GM06990 (cell line): ENCODE measurements at regions not wholly inside any gene's neighbourhood (a gene's known extent, or its start where the extent isn't known, plus 50 kb on each side); places are given as distances from the start of the nearest gene placed in this dataset.

ENCODE experiments used
- DNase-seq: peaks from one replicate; pipeline ENCODE4 v3.0.0-alpha.2; 2011; ENCODE audit not compliant: insufficient read length; ENCODE audit errors: extremely low read depth
- H3K27me3 ChIP-seq: replicated peaks from 2 replicates; pipeline ENCODE4 v1.6.0; 2011; ENCODE audit warnings: low read length; ENCODE audit not compliant: control insufficient read depth, insufficient read depth
- H3K36me3 ChIP-seq: 2 replicates; pipeline ENCODE4 v1.5.1; 2011; ENCODE audit warnings: low read length; ENCODE audit not compliant: control insufficient read depth, insufficient read depth
- H3K4me3 ChIP-seq: replicated peaks from 2 replicates; pipeline ENCODE4 v1.5.1; 2011; ENCODE audit warnings: low read depth, mild to moderate bottlenecking, control low read depth, low read length
- TF ChIP-seq, protein P1 (sequence below): IDR thresholded peaks from 2 replicates; pipeline ENCODE4 v1.5.1; 2011; ENCODE audit warnings: low read length, control low read depth, mild to moderate bottlenecking, inconsistent platforms; ENCODE audit not compliant: insufficient read depth, poor library complexity, severe bottlenecking

DNA sequence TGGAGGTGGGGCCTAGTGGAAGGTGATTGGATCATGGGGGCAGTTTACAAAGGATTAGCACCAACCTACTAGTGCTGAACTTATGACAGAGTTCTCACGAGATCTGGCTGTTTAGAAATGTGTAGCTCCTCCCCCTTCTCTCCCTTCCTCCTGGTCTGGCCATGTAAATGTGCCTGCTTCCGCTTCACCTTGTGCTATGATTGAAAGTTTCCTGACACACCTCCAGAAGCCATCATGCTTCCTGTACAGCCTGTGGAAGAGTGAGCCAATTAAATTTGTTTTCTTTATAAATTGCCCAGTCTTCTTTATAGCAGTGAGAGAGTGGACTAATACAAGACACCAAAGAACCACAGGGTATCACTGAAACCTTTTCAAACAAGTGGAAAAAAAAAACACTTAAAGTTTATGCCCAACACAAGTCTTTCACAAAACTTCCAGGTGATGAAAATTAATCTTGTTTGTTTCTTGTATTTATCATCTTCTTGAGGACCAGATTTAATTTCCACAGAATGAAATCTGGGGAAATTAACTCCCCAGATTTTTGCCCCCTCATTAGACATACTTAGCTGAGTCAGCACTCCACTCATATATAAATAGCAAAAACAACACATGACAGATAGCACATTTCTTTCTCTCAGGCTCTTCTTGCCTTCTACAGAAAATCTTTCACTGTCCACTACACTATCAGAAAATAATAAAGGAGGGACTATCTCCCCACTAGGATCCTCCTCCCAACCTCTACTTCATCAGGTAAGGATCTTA, 847.2 kb downstream of the TUSC7 start:
- TF ChIP-seq, protein P1, sequence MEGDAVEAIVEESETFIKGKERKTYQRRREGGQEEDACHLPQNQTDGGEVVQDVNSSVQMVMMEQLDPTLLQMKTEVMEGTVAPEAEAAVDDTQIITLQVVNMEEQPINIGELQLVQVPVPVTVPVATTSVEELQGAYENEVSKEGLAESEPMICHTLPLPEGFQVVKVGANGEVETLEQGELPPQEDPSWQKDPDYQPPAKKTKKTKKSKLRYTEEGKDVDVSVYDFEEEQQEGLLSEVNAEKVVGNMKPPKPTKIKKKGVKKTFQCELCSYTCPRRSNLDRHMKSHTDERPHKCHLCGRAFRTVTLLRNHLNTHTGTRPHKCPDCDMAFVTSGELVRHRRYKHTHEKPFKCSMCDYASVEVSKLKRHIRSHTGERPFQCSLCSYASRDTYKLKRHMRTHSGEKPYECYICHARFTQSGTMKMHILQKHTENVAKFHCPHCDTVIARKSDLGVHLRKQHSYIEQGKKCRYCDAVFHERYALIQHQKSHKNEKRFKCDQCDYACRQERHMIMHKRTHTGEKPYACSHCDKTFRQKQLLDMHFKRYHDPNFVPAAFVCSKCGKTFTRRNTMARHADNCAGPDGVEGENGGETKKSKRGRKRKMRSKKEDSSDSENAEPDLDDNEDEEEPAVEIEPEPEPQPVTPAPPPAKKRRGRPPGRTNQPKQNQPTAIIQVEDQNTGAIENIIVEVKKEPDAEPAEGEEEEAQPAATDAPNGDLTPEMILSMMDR: no peak
- H3K27me3 ChIP-seq: no peaks in the 10 kb centered on the region
- no peak overlapping the region for H3K4me3 ChIP-seq
- no peak for DNase-seq
- no peaks in the 10 kb centered on the region for H3K36me3 ChIP-seq

DNA sequence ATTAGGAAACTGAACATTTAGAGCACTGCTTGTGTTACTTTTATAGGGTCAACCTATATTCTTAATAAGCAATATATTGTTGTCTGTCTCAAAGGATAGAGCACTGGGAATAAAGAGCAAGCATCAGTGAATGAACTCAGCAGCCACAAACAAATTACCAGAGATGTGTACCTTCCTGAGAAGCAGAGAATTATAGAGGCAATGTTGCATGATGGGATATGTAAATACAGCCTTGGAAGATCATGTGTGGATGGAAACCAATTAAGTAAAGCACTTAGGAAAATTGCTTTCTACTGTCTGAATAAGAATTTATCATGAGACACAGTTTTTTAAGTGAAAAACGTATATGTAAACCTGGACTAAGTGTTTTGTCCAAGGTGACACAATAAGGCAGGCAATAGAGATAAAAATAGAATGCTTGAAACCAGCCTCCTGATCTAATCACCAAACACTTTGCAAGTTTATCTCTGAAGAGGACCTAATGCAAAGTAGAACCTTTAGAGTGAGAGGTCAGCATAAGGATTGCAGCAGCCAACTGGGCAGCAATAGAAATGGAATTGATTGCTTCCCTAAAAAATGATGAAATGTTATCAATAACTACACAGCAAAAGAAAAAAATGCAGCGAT, 848.0 kb downstream of the TUSC7 start:
- no peak overlapping the region for H3K4me3 ChIP-seq
- no peak for DNase-seq
- TF ChIP-seq, protein P1: no peak
- H3K36me3 ChIP-seq: no peaks in the 10 kb centered on the region
- no peaks in the 10 kb centered on the region for H3K27me3 ChIP-seq

DNA sequence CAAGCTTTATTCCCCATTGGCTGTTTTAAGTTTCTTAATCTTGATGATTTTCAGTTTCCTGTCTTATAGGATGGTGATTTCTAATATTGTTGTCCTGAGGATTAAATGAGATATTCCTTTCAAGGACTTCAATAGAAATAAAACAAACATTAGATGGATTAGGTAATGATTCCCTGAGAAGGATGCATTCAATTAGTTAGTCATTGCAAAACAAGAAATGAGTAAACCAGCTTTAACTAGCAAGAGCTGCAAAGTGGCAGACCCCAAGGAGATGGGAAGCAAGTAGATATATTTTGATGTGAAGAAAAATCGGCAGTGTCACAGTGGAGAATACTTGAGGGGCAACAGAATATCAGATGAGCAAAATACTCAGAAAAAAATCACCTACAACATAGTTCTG, 849.1 kb downstream of the TUSC7 start:
- TF ChIP-seq, protein P1: no peak
- Histone ChIP-seq H3K4me3 (no peak overlapping the region), H3K36me3 (no peaks in the 10 kb centered on the region), H3K27me3 (no peaks in the 10 kb centered on the region)
- DNase-seq: no peak

DNA sequence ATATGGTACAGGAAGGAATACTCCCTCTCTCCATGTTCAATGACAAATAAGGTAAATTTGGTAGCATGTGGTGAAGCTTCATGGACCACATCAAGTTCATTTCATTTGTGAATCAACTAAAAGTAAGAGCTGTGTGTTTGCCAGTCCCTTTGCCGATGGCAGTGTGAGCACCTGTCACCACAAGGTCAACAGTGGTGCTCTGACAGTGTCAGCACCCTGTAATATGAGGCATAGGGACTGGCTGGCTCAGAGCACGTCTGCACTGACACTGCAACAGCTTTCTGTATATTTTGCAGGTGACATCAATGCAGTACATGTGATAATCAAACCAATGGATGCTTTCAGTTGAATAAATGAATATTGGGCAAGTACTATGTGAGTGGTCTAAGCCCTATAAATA, 852.4 kb downstream of the TUSC7 start:
- no peak for DNase-seq
- TF ChIP-seq, protein P1: no peak
- no peaks in the 10 kb centered on the region for H3K27me3 ChIP-seq

DNA sequence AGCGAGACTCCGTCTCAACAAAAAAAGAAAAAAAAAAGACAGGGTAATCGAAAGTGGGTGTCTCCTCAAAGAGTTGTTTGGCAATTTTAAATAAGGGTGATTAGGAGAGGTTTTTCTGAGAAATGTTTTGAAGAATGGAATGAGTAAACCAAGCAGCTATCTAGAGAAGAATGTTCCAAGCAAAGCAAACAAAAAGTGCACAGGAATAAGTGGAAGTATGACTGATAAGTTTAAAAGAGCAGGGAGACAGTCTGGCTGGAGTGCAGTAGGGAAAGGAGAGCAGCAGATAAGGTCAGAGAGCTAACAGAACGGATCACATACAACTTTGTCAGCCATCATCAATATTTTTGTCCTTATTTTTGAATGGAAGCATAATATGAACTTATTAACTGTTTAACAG, 853.5 kb downstream of the TUSC7 start:
- Histone ChIP-seq H3K36me3 (no peaks in the 10 kb centered on the region), H3K4me3 (no peak overlapping the region), H3K27me3 (no peaks in the 10 kb centered on the region)
- no peak for DNase-seq
- TF ChIP-seq, protein P1: no peak

More for the DNA sequence above, 852.4 kb downstream of the TUSC7 start:
- no peaks in the 10 kb centered on the region for H3K36me3 ChIP-seq
- H3K4me3 ChIP-seq: no peak overlapping the region
